Fibroblast of the conjunctiva (primary cell): ENCODE measurements at regions not wholly inside any gene's neighbourhood (a gene's known extent, or its start where the extent isn't known, plus 50 kb on each side); places are given as distances from the start of the nearest gene placed in this dataset.
A peak's percentile ranks its signal among the peaks of the same experiment; 100 is the strongest.

Source experiments
- DNase-seq: peaks from one replicate; pipeline ENCODE4 v3.0.0-alpha.2; 2010; ENCODE audit warnings: low read depth

DNA sequence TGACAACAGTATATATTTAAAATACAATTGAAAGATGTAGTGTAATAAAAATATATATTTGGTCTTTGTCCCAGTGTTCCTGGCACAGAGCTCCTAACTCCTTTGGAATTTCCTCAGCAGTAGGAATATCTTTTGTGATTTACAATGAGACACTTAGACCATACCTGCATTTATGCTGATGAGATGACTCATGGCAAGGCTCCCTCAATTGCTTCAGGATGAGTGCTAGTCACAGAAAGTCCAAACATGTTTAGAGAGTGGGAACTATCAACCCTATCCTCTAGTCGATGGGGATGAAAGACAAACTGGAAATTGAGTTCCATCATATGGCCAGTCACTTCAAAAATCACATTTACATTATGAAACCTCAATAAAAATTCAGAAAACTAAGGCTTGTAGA lies 588.3 kb upstream of the LMCD1 start:
- DNase-seq: no peak

DNA sequence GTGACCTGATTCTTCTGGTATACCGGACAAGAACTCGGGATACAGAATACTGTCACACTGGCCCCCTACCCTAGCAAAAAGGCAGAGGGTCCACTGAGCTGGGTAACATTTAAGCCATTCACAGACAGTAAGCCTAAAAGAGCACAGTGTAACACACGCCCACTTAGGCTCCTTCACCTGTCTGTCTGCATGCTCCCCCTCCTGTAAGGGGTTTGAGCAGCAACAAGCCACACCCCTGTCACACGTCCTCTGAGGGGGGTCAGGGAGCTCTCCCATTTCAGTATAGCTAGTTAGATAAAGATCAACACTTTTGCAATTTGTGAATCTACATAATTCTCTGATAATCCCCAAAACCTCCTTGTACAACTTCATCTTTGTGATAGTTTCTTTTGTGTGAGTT lies 586.3 kb upstream of the LMCD1 start:
- DNase-seq: no peak

DNA sequence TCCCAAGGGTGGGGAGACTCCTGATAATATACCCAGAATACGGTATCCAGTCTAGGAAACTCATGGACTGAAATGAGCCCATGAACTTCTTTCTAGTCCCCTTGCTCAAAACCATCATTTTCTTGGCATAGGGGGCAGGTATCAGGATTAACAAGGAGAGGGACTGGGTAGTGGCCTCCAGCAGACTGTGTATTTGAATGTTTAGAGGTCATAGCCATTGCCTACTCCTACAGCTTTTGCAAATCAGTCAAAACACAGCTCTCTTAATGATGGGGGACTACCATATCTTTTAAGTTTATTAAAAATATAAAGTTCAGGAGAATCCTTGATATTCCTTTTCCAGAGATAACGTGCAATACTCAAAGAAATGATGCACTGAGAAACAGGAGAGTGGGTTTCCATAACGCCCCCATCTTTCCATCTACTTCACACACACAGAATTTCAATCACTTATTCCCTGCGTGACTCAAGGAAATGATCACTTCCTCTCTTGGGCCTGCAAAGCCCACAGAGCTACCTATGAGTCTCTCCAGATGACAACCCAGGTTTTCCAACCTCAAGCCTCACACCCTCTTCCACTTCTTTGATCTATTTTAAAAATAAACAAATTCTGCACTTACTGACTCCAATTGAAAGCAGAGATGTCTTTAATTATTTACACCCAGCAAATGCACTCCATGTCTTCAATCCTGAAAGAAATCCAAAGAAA lies 584.0 kb upstream of the LMCD1 start:
- no peak for DNase-seq

DNA sequence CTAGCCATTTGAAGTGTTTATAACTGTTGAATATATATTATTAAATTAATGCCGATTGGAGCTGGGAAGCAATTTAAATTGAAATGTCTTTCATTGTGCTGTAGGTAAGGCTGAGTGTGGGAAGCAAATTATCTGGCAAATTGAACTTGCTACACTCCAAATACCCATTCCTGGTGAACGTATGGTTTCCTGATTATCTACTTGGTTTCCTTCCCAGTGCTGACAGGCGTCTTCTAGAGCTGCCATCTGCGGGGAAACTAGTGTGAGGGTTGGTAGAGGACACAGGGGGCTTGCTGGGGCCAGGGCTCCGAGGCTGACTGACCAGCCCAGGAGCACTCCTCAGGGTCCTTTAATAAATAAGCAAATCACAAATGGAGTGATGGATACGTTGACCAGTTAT lies 581.4 kb upstream of the LMCD1 start:
- no peak for DNase-seq

DNA sequence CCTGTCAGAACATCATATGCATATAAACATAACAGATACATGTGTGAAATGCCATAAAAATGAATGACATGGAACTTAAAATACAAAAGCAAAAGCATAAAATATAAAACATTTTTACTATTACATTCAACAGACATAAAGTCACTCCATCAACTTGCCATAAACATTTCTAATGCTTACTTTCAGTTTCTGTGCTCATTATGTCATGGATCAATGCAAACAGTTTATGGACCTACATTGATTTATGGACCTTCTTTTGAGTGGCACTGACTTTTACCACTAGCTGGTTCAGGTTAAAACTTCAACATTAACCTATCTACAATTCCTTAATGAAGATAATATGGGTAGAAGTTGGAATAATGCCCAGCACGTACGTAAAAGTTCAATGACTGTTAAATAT lies 577.4 kb upstream of the LMCD1 start:
- no peak for DNase-seq

DNA sequence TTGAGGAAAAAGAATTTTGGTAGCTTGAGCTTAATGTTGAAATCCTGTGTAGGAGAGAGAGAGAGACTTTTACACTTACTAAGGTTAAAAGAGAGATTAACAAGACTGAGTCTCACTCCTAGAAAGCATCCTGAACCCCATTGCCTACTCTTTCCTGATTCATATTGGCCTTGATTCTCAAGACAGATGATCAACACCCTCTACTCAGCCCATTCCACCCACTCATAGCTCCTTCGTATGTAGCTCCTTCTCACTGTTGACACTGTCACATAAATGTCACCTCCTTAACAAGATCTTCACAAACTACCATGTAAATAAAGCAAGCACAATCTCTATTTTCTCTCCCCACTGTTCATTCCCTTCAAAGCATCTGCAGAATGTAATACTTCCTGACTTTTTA lies 574.6 kb upstream of the LMCD1 start:
- no peak for DNase-seq

DNA sequence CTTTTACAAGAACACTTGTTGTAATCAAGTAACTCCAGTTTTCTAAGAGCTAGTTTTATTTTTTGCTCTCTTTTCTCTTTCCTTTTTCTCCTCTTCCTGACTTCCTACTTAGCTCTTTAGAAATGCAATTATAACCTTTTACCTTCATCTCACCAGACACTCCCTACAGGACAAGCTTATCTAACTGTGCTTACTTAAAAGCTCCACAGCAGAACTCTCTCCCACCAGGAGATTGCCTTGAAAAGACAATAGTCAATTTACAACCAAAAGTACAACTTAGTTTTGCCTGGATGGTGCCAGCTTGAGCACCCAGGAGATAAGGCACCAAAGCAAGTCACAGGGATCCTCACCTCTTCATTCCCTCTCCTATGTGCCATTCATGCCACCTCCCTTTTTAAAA lies 573.8 kb upstream of the LMCD1 start:
- no peak for DNase-seq

DNA sequence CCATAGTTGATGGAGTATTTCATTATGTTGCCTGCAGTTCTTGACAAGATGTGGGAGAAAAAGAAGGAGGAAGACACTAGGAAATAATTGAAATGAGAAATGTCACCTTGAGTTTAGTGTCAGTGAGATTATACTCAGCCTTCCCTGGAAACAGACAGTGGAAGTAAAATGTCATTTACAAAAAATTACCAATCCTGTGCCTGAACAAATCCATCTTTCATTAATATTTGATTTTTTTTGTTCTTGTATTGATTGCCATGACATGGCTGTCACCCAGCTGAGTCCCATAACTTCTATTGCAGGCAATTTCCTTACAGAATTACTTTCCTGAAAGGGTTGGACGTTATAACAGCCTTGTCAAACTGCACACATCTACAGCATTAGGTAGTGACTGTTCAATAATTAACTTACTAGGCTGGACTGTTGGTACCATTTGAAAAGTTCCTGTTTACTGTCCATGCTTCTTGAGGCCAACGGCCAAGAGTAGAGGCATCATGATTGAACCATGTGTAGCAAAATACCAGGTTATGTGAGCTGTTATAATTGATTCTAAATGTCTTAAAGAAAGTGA lies 572.2 kb upstream of the LMCD1 start:
- DNase-seq: no peak

DNA sequence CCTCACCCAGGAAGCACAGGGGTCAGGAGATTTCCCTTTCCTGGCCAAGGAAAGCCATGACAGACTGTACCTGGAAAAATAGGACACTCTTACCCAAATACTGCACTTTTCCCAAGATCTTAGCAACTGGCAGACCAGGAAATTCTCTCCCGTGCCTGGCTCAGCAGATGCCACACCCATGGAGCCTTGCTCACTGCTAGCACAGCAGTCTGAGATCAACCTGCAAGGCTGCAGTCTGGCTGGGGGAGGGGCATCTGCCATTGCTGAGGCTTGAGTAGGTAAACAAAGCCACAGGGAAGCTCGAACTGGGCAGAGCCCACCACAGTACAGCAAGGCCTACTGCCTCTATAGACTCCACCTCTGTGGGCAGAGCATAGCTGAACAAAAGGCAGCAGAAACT lies 567.3 kb upstream of the LMCD1 start:
- DNase-seq: no peak

DNA sequence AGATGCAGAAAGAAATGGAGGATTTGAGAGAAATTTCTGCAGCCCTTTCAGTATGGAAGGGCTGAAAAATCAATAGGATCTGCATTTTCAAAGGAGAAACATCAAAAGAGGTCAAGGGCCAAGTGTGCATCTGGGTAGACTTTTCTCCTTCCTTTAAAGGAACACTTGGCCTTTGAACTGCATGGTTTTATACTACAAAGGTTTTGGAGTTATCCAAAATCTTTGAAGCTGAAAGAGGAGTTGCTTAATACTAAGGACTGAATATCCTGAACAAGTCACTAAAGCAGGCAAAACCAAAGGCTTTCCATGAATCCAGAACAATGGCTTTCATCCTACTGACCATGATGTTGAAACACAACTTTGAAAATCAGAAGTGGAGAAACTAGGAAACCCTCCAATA lies 553.7 kb upstream of the LMCD1 start:
- no peak for DNase-seq

DNA sequence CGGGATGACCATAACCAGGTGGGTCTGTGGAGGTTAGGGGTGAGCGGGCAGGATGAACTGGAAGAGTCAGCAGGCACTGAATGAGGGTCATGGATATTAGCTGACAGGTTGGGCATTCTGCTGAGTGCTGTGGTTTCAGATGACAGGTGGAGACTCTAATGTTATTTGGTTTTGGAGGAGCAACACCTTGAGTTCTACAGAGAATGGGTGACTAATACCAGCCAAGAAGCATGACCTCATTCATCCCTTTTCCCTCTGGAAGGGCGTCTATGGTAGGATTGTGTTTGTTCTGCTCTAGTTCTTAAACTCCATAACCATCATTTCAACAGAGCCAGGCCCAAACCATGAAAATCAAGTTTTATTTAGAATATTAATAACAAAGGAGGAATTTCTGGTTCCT lies 550.7 kb upstream of the LMCD1 start:
- no peak for DNase-seq

DNA sequence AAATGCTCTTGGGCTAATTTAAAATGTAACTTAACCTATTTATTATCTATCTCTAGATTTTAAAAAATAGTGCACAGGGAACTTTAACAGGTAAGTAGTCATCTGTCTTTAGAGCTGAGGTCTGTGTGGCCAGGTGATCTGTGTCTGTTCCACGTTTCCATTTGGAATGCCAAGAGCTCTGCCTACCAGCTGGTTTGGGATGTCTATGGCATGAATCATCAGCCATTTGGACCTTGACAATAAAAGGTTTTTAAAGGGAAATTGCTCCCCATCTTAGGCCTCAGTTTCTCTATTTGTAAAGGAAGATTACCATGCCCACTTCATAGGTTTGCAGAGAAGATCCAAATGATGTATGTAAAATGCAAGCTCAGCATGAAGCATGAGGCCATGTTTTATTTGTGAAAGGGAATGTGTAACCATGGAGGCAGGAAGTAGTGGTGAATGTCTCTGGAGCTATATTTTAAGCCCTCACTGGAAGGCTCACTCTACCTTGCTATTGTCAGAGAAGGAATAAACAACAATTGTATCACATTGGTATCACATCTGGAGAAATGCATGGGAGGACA lies 548.1 kb upstream of the LMCD1 start:
- DNase-seq: no peak

DNA sequence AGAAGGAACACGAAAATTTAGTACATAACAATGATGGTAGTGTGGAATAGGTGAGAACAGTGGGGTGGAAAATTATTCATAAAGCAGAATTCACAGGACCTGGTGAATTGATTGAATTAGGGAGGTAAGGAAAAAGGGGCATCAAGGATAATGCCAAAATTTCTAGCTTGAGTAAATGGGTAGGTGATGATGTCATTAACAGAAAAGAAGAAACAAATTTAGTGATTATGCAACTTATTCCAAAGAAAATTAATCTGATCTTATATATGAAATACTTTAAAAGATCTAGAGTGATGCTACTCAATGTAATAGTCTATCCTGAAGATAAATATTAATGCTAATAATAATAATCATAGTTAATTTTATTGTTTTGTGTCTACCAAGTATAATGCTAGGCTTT lies 544.6 kb upstream of the LMCD1 start:
- no peak for DNase-seq

DNA sequence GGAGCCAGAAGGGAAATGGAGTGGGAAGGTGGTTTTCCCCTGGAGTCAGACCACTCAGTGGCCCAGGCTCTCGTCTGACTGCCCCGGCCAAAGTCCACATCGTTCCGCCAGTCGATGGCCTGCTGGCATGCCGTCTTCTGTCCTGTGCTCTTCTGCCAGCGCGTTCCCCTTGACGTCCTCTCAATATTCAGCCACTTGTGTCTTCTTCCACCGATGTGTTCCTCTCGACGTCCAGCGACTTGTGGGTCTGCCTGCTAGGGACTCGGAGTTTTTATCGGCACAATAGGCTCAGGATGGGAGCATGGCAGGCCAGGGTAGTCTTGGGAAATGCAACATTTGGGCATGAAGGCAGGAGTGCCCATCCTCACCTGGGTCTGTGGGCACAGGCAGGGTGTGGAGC lies 542.5 kb upstream of the LMCD1 start:
- no peak for DNase-seq

DNA sequence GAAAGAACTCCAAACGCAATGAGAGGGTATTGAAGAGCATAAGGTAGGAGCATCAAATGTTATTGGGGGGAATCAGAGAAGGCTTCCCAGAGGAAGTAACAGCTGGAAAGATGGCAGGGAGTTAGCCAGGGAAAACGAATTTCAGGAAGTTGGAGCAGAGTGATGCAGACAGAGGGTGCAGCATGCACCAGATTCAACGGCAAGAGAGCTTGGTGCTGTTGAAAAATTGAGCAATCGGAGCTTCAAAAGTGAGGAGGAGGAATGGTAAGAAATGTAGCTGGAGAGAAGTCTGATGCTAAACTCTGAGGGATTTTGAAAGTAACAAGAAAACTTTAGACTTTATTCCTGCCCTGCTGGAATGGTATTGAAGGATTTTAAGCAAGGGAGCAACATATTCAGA lies 541.0 kb upstream of the LMCD1 start:
- DNase-seq: no peak

DNA sequence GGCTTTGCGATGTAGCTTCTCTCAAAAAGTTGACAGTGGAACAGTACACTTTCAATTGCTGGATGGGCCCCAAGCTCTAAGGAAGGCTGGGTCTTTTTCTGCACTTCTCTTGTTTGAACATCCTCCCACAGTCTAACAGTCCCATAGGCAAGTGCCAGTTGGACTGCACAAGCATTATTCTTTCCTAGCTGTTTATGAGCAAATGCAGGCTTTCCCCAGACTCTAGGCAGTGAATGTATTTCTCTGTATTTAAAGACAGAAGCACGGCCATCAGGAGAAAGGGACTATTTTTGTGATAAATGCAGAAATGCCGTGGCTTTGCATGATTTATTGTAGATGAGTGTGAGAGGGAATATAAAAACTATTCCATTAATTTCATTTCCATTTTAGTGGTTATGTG lies 539.3 kb upstream of the LMCD1 start:
- DNase-seq: no peak

DNA sequence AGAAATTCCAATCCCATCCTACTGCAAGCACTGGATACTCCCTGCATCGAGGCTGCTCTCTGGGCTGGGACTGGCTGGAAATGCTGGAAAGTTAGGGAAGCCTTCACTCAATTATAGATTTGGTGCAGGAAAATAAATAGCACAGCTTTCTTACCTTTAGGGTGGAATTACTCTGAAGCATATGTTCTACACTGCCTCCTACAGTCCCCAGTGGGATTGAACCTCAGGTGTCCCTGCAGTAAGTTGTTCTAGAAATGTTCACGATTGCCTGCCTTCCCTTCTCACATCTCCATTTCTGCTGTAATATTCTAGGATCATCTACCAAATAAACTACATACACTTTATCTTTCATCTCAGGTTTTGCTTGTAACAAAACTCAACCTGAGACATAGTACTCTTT lies 536.7 kb upstream of the LMCD1 start:
- DNase-seq: no peak

DNA sequence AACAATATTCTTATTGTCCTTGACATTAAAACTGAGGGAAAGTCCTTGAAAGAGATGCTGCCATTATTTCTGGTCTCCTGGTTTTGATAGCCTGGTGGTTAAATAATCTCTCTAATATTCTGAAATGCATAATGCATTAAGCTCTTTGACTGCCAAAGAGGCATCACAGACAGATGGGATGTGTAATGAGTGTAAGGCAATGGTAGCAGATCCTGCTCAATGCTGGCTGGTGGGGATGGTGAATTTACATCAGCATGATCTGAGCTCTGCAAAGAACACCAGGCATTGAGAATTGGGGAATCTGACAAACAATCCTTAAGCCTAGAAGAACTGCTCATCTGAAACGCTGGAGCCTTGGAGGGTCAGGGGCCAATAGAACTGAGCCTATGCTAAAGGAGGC lies 528.6 kb upstream of the LMCD1 start:
- no peak for DNase-seq

DNA sequence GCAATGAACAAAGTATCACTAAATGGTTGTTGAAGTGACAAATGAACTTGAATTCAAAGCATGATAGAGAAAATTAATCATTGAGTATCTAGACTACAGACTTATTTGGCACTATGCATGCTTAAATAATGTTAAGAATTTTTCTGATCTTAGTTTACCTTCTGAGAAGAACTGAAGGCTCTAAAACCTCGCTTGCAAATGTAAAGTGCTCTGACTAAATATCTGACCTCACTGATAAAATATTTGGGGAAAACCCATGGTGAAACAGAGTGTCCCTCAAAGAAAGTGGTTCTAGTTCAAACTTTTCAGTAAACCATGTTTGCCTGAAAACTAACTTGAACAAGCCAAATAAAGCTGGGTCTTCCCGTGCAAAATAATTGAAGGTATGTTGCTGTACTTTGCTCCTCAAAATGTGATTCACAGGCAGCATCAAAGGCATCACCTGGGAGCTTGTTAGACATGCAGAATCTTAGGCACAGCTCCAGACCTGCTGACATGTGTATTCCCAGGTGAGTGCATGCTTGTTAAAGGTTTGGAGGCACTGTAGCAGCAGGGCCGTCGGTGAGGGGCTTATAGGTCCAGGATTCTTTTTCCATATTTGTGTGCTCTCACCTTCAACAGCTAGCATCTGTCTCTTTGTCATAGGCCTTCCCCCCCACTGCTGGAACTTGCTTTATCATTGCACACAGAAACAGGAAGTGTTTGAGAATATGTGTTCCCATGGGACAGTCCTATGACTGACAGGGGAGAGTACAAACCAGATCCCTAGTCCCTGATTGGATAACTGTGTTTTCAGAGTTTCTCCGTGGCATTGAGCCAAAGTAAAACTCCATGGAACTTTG lies 524.2 kb upstream of the LMCD1 start:
- peak; percentile 8 for DNase-seq

DNA sequence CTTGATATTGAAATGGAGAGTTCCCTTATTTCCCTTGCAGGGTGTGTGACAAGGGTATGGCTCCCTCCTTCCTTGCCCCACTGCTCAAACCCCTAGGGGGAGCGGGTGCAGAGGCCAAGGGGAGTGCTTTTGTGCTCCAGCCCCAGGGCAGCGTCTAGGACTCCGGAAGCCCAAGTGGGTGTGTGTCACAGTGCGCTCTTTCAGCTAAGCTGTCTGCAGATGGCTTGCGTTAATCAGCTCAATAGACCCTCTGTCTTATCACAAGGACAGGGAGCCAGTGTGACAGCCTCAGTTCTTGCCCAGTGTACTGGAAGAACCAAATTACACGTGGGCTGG lies 523.6 kb upstream of the LMCD1 start:
- DNase-seq: no peak

DNA sequence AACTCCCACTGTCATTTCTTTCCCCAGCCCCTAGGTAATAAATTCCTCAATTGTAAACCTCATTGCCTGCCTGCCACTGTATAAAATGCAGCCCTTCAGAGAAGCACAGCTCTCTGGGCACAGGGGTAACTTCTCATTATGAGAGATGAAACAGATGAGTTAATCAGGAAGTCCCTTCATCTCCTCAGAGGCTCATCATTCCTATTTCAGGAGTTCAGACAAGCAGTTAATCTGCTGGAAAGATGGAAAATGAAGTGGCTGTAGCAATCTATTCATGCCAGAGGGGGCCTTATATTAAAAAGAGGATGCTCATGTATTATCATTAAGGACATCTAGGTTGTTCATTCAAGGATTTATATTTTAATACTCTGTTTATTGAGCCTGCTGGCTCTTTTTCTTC lies 519.5 kb upstream of the LMCD1 start:
- no peak for DNase-seq

DNA sequence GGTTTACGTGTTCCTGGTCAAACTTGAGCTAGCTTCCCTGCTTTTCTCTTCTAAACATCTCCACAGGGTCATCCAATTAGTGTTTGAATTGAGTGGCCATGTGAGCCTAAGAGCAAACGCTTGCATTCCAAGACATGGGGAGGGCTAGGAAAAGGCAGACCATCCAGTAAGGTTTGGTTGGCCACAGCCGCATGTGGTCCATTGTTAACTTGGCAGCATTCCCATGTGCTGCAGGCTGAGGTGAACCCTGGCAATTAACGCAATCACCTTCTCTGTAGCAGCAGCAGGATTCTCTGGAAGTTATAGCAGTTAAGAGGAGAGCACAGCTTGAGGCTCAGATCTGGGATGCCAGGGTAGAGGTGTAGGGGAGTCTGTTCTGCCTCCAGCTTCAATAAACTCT lies 502.2 kb upstream of the LMCD1 start:
- DNase-seq: no peak

DNA sequence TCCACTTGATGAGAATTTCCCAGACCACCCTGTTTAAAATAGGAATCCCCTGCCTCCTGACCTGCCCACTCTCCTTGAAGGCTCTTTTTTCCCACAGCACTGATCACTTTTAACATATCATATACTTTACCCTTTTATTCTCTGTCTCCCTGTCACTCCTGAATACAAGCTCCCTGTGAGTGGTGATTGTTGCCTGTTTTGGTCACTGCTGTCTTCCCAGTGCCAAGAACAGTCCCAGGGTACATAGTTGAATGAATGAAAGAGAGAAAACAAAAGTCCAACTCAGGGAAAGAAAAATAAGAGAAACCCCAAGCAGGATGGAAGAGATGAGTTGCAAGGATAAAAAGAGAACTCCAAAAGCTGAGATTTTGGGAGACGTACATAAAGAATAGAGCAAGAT lies 500.3 kb upstream of the LMCD1 start:
- DNase-seq: no peak
